ENCODE measurements at regions not wholly inside any gene's neighbourhood (a gene's known extent, or its start where the extent isn't known, plus 50 kb on each side); places are given as distances from the start of the nearest gene placed in this dataset.

DNA sequence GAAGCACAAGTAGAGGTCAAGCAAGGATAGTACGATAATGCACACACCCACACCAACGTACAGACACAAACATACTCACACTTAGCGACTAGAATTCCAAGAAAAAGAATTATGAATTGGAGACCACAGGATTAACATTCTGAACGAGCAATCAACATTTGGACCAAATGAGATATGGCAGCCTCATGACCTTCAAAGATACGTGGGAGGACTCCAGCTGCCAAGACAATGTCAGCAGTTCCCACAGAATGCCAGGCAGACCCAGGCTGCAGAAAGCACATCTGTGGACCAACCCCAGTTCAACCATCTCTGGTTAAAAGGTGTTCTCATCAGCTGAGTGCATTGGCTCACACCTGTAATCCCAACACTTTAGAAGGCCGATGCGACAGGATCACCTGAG, 187.6 kb upstream of the GRAMD2B start:
- TF ChIP-seq, protein P1, sequence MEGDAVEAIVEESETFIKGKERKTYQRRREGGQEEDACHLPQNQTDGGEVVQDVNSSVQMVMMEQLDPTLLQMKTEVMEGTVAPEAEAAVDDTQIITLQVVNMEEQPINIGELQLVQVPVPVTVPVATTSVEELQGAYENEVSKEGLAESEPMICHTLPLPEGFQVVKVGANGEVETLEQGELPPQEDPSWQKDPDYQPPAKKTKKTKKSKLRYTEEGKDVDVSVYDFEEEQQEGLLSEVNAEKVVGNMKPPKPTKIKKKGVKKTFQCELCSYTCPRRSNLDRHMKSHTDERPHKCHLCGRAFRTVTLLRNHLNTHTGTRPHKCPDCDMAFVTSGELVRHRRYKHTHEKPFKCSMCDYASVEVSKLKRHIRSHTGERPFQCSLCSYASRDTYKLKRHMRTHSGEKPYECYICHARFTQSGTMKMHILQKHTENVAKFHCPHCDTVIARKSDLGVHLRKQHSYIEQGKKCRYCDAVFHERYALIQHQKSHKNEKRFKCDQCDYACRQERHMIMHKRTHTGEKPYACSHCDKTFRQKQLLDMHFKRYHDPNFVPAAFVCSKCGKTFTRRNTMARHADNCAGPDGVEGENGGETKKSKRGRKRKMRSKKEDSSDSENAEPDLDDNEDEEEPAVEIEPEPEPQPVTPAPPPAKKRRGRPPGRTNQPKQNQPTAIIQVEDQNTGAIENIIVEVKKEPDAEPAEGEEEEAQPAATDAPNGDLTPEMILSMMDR (IDR thresholded peaks at IDR 0.05), result no peak
- TF ChIP-seq POLR2A (IDR thresholded peaks at IDR 0.05; ENCODE audit: low read depth) (no peak), POLR2AphosphoS5 (IDR thresholded peaks at IDR 0.05) (no peak), EP300 (IDR thresholded peaks at IDR 0.05) (no peak)

All from esophagus muscularis mucosa (tissue), 4 donors.